Astrocyte of the cerebellum (primary cell): ENCODE measurements at regions not wholly inside any gene's neighbourhood (a gene's known extent, or its start where the extent isn't known, plus 50 kb on each side); places are given as distances from the start of the nearest gene placed in this dataset.

ENCODE experiments used
- DNase-seq: peaks from one replicate; pipeline ENCODE4 v3.0.0-alpha.2; 2011; ENCODE audit warnings: low read depth
- H3K4me3 ChIP-seq: 2 replicates; pipeline ENCODE4 v1.5.1; 2011; ENCODE audit warnings: mild to moderate bottlenecking, low read depth, low read length, moderate library complexity
- in situ Hi-C: cut with HindIII; loops from 2 replicates; pipeline ENCODE4 v1.10.0; 2017; ENCODE audit warnings: low sequenced_read_pairs
- TF ChIP-seq, protein P1 (sequence below): IDR thresholded peaks from 2 replicates; pipeline ENCODE4 v1.5.1; 2012; ENCODE audit warnings: low read length, low read depth, moderate library complexity, mild to moderate bottlenecking; ENCODE audit errors: missing control alignments

DNA sequence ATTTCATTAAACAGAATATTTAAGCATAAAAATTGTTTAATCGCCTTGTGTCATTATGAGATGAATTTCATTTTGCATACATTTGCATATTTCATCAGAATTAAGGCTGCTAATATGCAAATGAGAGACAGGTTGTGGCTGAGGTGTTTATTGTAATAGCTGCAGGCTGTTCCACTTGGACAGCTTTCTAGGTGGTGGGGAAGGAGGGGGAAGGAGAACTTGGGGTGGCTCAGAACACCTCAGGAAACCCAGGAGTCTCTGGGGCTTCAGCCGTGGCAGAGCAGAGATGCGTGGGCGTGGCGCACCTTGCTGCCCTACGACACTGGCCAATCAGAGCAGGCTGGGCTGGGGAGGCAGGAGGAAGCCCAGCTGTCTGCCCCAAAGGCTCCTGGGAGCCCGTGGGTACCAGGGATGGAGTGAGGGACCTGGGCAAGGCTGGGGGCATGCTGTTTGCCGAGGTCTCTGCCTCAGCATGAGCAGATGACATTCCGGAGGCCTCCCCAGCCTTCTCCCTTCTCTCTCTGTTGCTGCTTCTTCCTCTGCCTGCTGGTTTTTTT is 542.9 kb downstream of the MN1 start:
- TF ChIP-seq, protein P1, sequence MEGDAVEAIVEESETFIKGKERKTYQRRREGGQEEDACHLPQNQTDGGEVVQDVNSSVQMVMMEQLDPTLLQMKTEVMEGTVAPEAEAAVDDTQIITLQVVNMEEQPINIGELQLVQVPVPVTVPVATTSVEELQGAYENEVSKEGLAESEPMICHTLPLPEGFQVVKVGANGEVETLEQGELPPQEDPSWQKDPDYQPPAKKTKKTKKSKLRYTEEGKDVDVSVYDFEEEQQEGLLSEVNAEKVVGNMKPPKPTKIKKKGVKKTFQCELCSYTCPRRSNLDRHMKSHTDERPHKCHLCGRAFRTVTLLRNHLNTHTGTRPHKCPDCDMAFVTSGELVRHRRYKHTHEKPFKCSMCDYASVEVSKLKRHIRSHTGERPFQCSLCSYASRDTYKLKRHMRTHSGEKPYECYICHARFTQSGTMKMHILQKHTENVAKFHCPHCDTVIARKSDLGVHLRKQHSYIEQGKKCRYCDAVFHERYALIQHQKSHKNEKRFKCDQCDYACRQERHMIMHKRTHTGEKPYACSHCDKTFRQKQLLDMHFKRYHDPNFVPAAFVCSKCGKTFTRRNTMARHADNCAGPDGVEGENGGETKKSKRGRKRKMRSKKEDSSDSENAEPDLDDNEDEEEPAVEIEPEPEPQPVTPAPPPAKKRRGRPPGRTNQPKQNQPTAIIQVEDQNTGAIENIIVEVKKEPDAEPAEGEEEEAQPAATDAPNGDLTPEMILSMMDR, result no peak
- H3K4me3 ChIP-seq, result no peak overlapping the region
- in situ Hi-C loops, result no loop called here
- no peak for DNase-seq

GRCh38 chr22:27259433-27259832 is 542.1 kb downstream of the MN1 start:
- no peak for DNase-seq
- H3K4me3 ChIP-seq, result no peak overlapping the region
- TF ChIP-seq, protein P1, result no peak
- in situ Hi-C loops, result no loop called here

- in situ Hi-C loops, result loop anchor here (5.0 kb wide), 1 partner anchor 57 kb away; no protein-coding TSS in a partner anchor
- TF ChIP-seq, protein P1, result no peak
- no peak overlapping the region for H3K4me3 ChIP-seq
- DNase-seq, result no peak
Measured at GRCh38 chr22:27260087-27260698, 541.4 kb downstream of the MN1 start.

DNA sequence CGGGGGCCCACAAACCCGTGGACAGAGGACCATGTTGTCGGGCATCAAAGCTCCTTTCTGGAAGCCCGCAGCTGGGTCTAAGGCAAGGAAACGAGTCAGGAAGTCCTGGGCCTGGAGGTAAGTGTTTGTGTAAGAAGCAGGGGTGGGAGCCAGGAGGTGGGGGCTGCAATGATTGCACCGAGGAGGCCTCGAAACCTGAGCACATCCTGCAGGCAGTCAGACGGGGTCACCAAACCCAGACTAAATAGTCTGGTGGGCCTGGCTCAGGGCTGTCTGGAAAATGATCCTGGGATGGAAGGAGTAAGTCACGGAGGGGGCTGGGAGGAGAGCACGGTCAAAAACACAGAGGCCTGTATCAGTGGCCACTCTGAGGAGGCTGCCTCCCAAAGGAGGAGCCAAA is 539.2 kb downstream of the MN1 start:
- no peak overlapping the region for H3K4me3 ChIP-seq
- DNase-seq, result no peak
- TF ChIP-seq, protein P1, result no peak
- in situ Hi-C loops, result loop anchor here (5.0 kb wide), 1 partner anchor 55 kb away; no protein-coding TSS in a partner anchor

DNA sequence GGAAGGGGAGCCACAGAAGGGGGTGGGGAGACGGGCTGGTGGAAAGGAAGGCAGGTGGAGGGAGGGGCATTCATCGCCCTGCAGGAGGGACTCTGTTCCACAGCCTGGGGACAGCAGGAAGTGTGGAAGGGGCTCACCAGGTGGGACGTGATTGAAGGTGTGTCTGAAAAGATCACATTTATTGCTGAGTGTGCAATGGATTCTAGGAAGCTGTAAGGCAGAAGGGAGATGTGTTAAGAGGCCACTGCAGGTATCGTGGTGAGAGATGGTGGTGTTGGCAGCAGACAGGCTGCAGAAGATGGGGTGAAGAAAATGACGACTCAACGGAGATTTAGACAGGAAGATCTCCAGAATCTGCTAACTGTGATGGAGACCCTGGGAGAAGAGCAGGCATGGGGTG is 537.4 kb downstream of the MN1 start:
- TF ChIP-seq, protein P1, result no peak

GRCh38 chr22:27267145-27267544 is 534.4 kb downstream of the MN1 start:
- TF ChIP-seq, protein P1, result no peak
- no peak for DNase-seq
- no peak overlapping the region for H3K4me3 ChIP-seq
- in situ Hi-C loops, result no loop called here

More for the DNA sequence above, 537.4 kb downstream of the MN1 start:
- H3K4me3 ChIP-seq, result no peak overlapping the region
- DNase-seq, result no peak
- in situ Hi-C loops, result loop anchor here (5.0 kb wide), 1 partner anchor 53 kb away; no protein-coding TSS in a partner anchor
